Mucosa of rectum (tissue), 2 donors: ENCODE measurements at regions not wholly inside any gene's neighbourhood (a gene's known extent, or its start where the extent isn't known, plus 50 kb on each side); places are given as distances from the start of the nearest gene placed in this dataset.
A peak's percentile ranks its signal among the peaks of the same experiment; 100 is the strongest.

Experiments used
- H3K27ac ChIP-seq, 2 donors: one replicate each; pipeline ENCODE4 v1.7.0; 2013; ENCODE audit warnings: inconsistent platforms in 2 of 2, low read depth in 2 of 2, low read length in 2 of 2
- H3K27me3 ChIP-seq, 2 donors: one replicate each; pipeline ENCODE4 v1.7.0; 2013; ENCODE audit warnings: low read length in 2 of 2; ENCODE audit not compliant: control insufficient read depth in 2 of 2, insufficient read depth in 2 of 2
- H3K36me3 ChIP-seq, 2 donors: one replicate each; pipeline ENCODE4 v1.7.0; 2013; ENCODE audit warnings: low read length in 2 of 2; ENCODE audit not compliant: control insufficient read depth in 2 of 2, insufficient read depth in 2 of 2
- H3K4me1 ChIP-seq, 2 donors: one replicate each; pipeline ENCODE4 v1.7.0; 2013; ENCODE audit warnings: low read length in 2 of 2, mild to moderate bottlenecking in 1 of 2; ENCODE audit not compliant: control insufficient read depth in 2 of 2, insufficient read depth in 2 of 2
- H3K4me3 ChIP-seq, 2 donors: one replicate each; pipeline ENCODE4 v1.7.0; 2013; ENCODE audit warnings: low read length in 2 of 2
- H3K9ac ChIP-seq, 2 donors: one replicate each; pipeline ENCODE4 v1.7.0; 2013; ENCODE audit warnings: low read length in 2 of 2, low read depth in 1 of 2, mild to moderate bottlenecking in 1 of 2
- H3K9me3 ChIP-seq, 2 donors: one replicate each; pipeline ENCODE4 v1.7.0; 2013; ENCODE audit warnings: low read length in 2 of 2; ENCODE audit not compliant: control insufficient read depth in 2 of 2
- donor health status: healthy.
- donor health status: Normal muscosa, but diverticular disease.

GRCh38 chr7:25628446-25628845, 400.2 kb upstream of the NPVF start:
- Histone ChIP-seq H3K4me3 (no peak overlapping the region), H3K27me3 (no peaks in the 10 kb centered on the region), H3K9ac (no peak overlapping the region), H3K4me1 (no peaks in the 10 kb centered on the region), H3K9me3 (no peaks in the 10 kb centered on the region), H3K36me3 (no peaks in the 10 kb centered on the region), H3K27ac (no peak overlapping the region)

- Histone ChIP-seq H3K4me1 (no peaks in the 10 kb centered on the region), H3K4me3 (no peak overlapping the region), H3K27me3 (no peaks in the 10 kb centered on the region), H3K27ac (no peak overlapping the region), H3K9me3 (no peaks in the 10 kb centered on the region), H3K9ac (no peak overlapping the region), H3K36me3 (no peaks in the 10 kb centered on the region)
Observed at GRCh38 chr7:25632616-25633015, 404.3 kb upstream of the NPVF start.

GRCh38 chr7:25633426-25634036, 405.2 kb upstream of the NPVF start:
- no peak overlapping the region for H3K4me3 ChIP-seq
- H3K27ac ChIP-seq = no peak overlapping the region
- no peak overlapping the region for H3K9ac ChIP-seq
- no peaks in the 10 kb centered on the region for H3K9me3 ChIP-seq
- H3K27me3 ChIP-seq = no peaks in the 10 kb centered on the region
- H3K4me1 ChIP-seq = no peaks in the 10 kb centered on the region
- H3K36me3 ChIP-seq = no peaks in the 10 kb centered on the region

GRCh38 chr7:25636168-25636567, 407.9 kb upstream of the NPVF start:
- Histone ChIP-seq H3K27me3 (no peaks in the 10 kb centered on the region), H3K36me3 (no peaks in the 10 kb centered on the region), H3K9me3 (no peaks in the 10 kb centered on the region), H3K9ac (no peak overlapping the region), H3K27ac (peak overlapping the region in 1 of 2 donors; percentile 10), H3K4me3 (no peak overlapping the region), H3K4me1 (no peaks in the 10 kb centered on the region)

GRCh38 chr7:25636871-25637283, 408.6 kb upstream of the NPVF start:
- Histone ChIP-seq H3K36me3 (no peaks in the 10 kb centered on the region), H3K4me3 (no peak overlapping the region), H3K4me1 (no peaks in the 10 kb centered on the region), H3K27ac (peak overlapping the region in 1 of 2 donors; percentile 5), H3K9me3 (no peaks in the 10 kb centered on the region), H3K27me3 (no peaks in the 10 kb centered on the region), H3K9ac (no peak overlapping the region)

- no peaks in the 10 kb centered on the region for H3K4me1 ChIP-seq
- no peak overlapping the region for H3K4me3 ChIP-seq
- H3K36me3 ChIP-seq = no peaks in the 10 kb centered on the region
- H3K9me3 ChIP-seq = no peaks in the 10 kb centered on the region
- no peaks in the 10 kb centered on the region for H3K27me3 ChIP-seq
- peak overlapping the region in 1 of 2 donors; percentile 10 for H3K27ac ChIP-seq
- H3K9ac ChIP-seq = no peak overlapping the region
Observed at GRCh38 chr7:25638068-25638467, 409.8 kb upstream of the NPVF start.

- no peak overlapping the region for H3K4me3 ChIP-seq
- no peaks in the 10 kb centered on the region for H3K36me3 ChIP-seq
- no peaks in the 10 kb centered on the region for H3K27me3 ChIP-seq
- no peaks in the 10 kb centered on the region for H3K4me1 ChIP-seq
- H3K9ac ChIP-seq = no peak overlapping the region
- no peaks in the 10 kb centered on the region for H3K9me3 ChIP-seq
- H3K27ac ChIP-seq = no peak overlapping the region
Observed at GRCh38 chr7:25638590-25639244, 410.4 kb upstream of the NPVF start.

GRCh38 chr7:25642849-25643248, 414.6 kb upstream of the NPVF start:
- H3K27me3 ChIP-seq = no peaks in the 10 kb centered on the region
- no peak overlapping the region for H3K27ac ChIP-seq

GRCh38 chr7:25643286-25643685, 415.0 kb upstream of the NPVF start:
- Histone ChIP-seq H3K27ac (no peak overlapping the region), H3K27me3 (no peaks in the 10 kb centered on the region), H3K4me3 (no peak overlapping the region), H3K9ac (no peak overlapping the region), H3K4me1 (no peaks in the 10 kb centered on the region), H3K9me3 (no peaks in the 10 kb centered on the region), H3K36me3 (no peaks in the 10 kb centered on the region)

More at GRCh38 chr7:25642849-25643248, 414.6 kb upstream of the NPVF start:
- Histone ChIP-seq H3K36me3 (no peaks in the 10 kb centered on the region), H3K9me3 (no peaks in the 10 kb centered on the region), H3K9ac (no peak overlapping the region), H3K4me1 (no peaks in the 10 kb centered on the region), H3K4me3 (no peak overlapping the region)

GRCh38 chr7:25643770-25644394, 415.6 kb upstream of the NPVF start:
- H3K4me3 ChIP-seq = no peak overlapping the region
- no peaks in the 10 kb centered on the region for H3K4me1 ChIP-seq
- no peaks in the 10 kb centered on the region for H3K36me3 ChIP-seq
- H3K9ac ChIP-seq = no peak overlapping the region
- no peak overlapping the region for H3K27ac ChIP-seq
- H3K9me3 ChIP-seq = no peaks in the 10 kb centered on the region
- H3K27me3 ChIP-seq = no peaks in the 10 kb centered on the region
